ENCODE measurements at regions not wholly inside any gene's neighbourhood (a gene's known extent, or its start where the extent isn't known, plus 50 kb on each side); places are given as distances from the start of the nearest gene placed in this dataset.

DNA sequence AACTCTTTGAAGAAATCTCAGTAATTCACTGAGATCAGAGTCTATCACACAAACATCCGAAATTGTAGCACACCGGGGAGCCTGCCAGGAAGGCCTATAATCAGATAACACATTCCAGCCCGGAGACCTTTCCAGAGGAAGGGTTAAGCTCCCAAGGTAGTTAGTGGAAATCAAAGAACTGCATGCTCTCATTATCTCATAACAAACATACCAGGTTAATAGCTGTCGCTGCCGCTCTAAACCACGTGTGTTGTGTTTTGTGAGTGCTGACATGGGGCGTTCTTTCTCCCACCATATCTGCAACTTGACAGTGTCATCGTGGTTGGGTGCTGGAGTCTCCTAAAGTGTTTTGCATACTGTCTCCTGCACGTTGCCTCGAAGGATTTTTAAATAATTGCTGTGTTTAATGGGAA, 120.7 kb upstream of the CARD11 start:
- TF ChIP-seq CTCF (IDR thresholded peaks at IDR 0.05), result no peak
- no peak for TF ChIP-seq POLR2A (IDR thresholded peaks at IDR 0.05)
